Activated CD8-positive, alpha-beta T cell treated with anti-CD3 and anti-CD28 coated beads for 36 hours (primary cell): ENCODE measurements at regions not wholly inside any gene's neighbourhood (a gene's known extent, or its start where the extent isn't known, plus 50 kb on each side); places are given as distances from the start of the nearest gene placed in this dataset.

Experiments
- ATAC-seq: fragments of 200-7000 bp; cut with Tn5 transposase; one replicate; pipeline ENCODE4 v1.10.0; 2021; ENCODE audit warnings: mild to moderate bottlenecking, moderate library complexity
- CTCF ChIA-PET: fragments of 350-600 bp; sonication (Branson Sonifier 250); formaldehyde crosslinking; loops from one replicate; lab custom pipeline; 2021; ENCODE audit warnings: antibody characterized with exemption; lab: Charles Lee
- POLR2A ChIA-PET: fragments of 350-600 bp; sonication (Branson Sonifier 250); formaldehyde crosslinking; loops from one replicate; lab custom pipeline; 2021; ENCODE audit warnings: antibody characterized with exemption; lab: Charles Lee
- DNase-seq: peaks from one replicate; pipeline ENCODE4 v3.0.0-alpha.2; 2020
- H3K27ac Mint-ChIP-seq: one replicate; pipeline ENCODE4 v1.8.0; 2021; ENCODE audit warnings: mild to moderate bottlenecking, mixed read lengths
- H3K27me3 Mint-ChIP-seq: one replicate; pipeline ENCODE4 v1.8.0; 2021; ENCODE audit warnings: mixed read lengths
- H3K36me3 Mint-ChIP-seq: one replicate; pipeline ENCODE4 v1.8.0; 2021; ENCODE audit warnings: low read depth, mixed read lengths
- H3K4me1 Mint-ChIP-seq: one replicate; pipeline ENCODE4 v1.8.0; 2021; ENCODE audit warnings: low read depth, mixed read lengths
- H3K4me3 Mint-ChIP-seq: one replicate; pipeline ENCODE4 v1.8.0; 2021; ENCODE audit warnings: mild to moderate bottlenecking, moderate library complexity, mixed read lengths
- H3K9me3 Mint-ChIP-seq: one replicate; pipeline ENCODE4 v1.8.0; 2021; ENCODE audit warnings: mixed read lengths
- intact Hi-C: fragments of 100-400 bp; cut with micrococcal nuclease; formaldehyde crosslinking; loops from one replicate; pipeline ENCODE4 v1.10.0; 2022
- TF ChIP-seq, protein P1 (sequence below): fragments of 200-600 bp; IDR thresholded peaks from one replicate; pipeline ENCODE4 v1.8.0; 2022; ENCODE audit warnings: antibody characterized with exemption, mild to moderate bottlenecking

DNA sequence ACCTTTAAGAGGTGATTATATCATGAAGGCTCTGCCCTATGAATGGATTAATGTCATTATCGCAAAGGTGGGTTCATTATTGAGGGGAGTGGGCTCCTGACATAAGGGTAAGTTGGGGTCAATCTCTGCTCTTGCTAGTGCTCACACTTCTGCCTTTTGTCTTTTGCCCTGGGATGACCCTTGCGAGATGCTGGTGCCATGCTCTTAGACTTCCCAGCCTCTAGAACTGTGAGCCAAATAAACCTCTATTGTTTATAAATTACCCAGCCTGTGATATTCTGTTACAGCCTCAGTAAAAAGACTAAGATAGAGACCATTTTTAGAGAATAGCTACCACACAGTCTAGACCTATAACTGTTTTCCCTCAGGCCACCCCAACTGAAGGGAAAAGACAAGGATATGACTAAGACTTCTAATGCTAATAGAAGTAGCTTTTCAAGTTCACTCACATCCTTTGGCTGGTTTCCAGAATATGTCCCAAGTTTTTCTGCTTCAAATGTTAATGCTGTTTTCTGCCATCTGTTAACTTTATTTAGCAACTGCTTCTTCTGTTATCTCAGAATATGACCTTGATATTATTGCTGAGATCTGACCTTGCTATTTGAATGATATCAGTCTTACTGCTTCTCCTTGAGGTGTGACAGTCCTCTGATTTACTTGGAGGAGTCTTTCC, 65.1 kb upstream of the STAM2 start:
- ATAC-seq = no peak
- intact Hi-C loops = no loop called here
- DNase-seq = no peak
- TF ChIP-seq, protein P1, sequence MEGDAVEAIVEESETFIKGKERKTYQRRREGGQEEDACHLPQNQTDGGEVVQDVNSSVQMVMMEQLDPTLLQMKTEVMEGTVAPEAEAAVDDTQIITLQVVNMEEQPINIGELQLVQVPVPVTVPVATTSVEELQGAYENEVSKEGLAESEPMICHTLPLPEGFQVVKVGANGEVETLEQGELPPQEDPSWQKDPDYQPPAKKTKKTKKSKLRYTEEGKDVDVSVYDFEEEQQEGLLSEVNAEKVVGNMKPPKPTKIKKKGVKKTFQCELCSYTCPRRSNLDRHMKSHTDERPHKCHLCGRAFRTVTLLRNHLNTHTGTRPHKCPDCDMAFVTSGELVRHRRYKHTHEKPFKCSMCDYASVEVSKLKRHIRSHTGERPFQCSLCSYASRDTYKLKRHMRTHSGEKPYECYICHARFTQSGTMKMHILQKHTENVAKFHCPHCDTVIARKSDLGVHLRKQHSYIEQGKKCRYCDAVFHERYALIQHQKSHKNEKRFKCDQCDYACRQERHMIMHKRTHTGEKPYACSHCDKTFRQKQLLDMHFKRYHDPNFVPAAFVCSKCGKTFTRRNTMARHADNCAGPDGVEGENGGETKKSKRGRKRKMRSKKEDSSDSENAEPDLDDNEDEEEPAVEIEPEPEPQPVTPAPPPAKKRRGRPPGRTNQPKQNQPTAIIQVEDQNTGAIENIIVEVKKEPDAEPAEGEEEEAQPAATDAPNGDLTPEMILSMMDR = no peak
- H3K27me3 Mint-ChIP-seq = peaks cover 4% of the 10 kb centered on the region
- ChIA-PET CTCF (interaction anchor here (0.8 kb wide), 1 partner anchor 276 kb away, joined by 3 read pairs; no protein-coding TSS in a partner anchor), POLR2A (no interaction called here)
- no peaks in the 10 kb centered on the region for H3K4me1 Mint-ChIP-seq
- no peaks in the 10 kb centered on the region for H3K36me3 Mint-ChIP-seq
- no peak overlapping the region for H3K4me3 Mint-ChIP-seq
- H3K9me3 Mint-ChIP-seq = peaks cover 13% of the 10 kb centered on the region
- H3K27ac Mint-ChIP-seq = no peak overlapping the region

DNA sequence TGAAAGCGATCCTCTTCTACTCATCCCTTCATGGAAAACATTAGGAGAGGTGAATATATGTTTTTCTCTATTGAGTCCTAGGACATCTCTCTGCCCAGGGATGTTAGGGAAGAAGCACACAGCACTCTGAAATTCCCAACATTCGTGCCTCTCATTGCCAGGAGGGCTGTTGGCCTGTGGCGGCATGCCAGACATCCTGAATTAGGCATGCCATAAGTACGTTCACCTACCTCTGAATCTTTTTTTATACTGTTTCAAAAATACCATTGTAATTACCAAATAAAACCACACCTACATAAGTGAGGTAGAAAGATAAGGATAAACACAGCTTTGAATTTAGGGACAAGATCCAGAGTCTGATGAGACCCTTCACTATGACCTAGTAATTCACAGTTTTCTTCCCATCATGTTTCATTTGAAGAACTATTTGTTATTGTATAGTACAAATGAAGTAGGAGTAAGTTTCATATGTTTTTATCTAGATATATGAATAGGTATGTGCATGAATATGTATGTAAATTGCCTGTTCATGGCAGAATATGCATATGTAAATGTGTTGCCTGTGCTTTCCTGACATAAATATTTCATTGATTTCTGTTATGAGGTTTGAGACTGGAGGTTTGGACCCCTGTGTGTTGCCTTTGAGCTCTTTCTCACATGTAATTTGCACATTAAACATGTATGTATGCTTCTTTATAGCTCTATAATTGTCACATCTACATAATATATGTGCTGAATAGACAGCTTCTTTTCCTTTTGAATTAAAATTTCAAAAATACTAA, 66.6 kb upstream of the STAM2 start:
- intact Hi-C loops = no loop called here
- CTCF ChIA-PET = no interaction called here
- DNase-seq = no peak

DNA sequence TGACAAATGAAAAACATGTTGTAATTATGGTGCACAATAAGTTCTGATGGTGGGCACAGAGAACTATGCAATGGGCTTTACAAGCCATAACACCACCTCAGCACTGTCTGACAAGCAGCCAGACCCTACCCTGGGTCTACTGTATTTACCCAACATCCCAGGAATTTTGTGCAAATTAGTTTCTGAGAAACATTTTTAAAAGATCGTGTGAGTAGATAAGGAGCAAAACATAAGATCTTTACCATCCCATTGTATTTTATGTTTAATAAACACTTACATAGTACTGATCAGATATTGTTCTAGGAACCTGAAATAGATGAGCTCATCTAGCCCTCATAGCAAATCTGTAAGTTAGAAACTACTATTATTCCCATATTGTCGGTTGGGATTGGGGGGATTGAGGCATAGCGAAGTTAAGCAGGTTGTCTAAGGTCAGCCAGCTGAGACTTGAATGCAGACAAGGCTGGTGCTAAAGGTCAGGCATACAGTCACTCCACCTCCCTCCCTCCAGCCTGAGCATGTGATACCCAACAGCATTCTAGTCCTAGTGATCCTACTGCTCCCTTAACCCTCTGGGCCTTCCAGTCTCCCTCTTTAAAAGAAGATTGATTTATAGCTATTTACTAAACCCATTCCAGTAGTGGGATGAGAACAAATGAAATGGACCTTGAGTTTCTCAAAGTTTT, 67.4 kb upstream of the STAM2 start:
- ChIA-PET CTCF (no interaction called here), POLR2A (no interaction called here)
- H3K9me3 Mint-ChIP-seq = peaks cover 13% of the 10 kb centered on the region
- H3K27ac Mint-ChIP-seq = no peak overlapping the region
- DNase-seq (no peak), ATAC-seq (no peak)
- TF ChIP-seq, protein P1 = no peak
- H3K27me3 Mint-ChIP-seq = peaks cover 4% of the 10 kb centered on the region
- H3K4me1 Mint-ChIP-seq = no peaks in the 10 kb centered on the region
- intact Hi-C loops = no loop called here
- H3K36me3 Mint-ChIP-seq = no peaks in the 10 kb centered on the region
- H3K4me3 Mint-ChIP-seq = no peak overlapping the region

More for the DNA sequence above, 66.6 kb upstream of the STAM2 start:
- no peak overlapping the region for H3K4me3 Mint-ChIP-seq
- H3K36me3 Mint-ChIP-seq = no peaks in the 10 kb centered on the region
- no peak overlapping the region for H3K27ac Mint-ChIP-seq
- no peak for ATAC-seq
- TF ChIP-seq, protein P1 = no peak
- no peaks in the 10 kb centered on the region for H3K4me1 Mint-ChIP-seq
- peaks cover 4% of the 10 kb centered on the region for H3K27me3 Mint-ChIP-seq
- H3K9me3 Mint-ChIP-seq = peaks cover 13% of the 10 kb centered on the region
- POLR2A ChIA-PET = no interaction called here

DNA sequence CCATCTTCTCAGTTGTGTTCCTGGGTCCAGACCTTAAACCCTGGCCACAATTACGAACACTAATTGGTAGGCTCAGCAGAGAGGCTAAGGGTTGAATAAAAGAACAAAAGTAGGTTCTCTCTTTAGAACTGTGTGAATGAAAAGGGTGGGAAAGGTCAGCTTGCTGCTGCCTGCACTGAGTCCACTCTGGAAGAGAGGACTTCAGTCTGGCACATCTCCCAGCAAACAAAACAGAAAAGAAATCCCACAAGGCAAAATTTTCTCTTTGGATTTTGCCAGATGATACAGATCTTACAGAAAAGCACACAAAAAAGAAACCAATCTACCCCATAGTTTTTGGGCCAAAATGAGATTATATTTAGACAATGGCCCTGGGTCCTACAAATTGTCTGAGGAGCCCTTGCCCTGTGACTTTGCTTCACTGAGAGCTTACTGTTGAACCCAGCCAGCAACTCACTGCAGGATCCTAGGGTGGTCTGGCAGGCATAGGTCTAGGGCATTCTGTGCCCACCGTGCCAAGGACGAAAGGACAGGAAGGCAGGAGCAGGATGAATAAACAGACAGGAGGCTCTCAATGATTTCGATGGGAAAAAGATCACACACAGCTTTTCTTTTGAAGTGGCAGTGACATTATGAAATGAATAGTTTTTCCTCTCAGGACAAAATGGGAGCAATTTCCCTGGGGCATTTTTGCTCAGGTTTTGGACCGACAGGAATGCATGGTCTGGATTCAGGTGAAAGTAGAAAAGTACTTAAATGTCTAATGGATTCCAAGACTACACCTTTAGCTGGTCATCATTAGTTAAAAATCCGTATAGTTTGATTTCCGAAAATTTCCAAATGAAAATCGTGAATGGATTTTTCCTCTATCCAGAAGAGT, 68.4 kb upstream of the STAM2 start:
- TF ChIP-seq, protein P1 = no peak
- Mint-ChIP-seq H3K4me3 (no peak overlapping the region), H3K4me1 (no peaks in the 10 kb centered on the region), H3K27me3 (peaks cover 6% of the 10 kb centered on the region), H3K36me3 (no peaks in the 10 kb centered on the region), H3K27ac (no peak overlapping the region), H3K9me3 (peaks cover 13% of the 10 kb centered on the region)
- DNase-seq (no peak), ATAC-seq (no peak)
- ChIA-PET CTCF (no interaction called here), POLR2A (no interaction called here)
- intact Hi-C loops = no loop called here
